Breast epithelium (tissue), 3 donors: ENCODE measurements at regions not wholly inside any gene's neighbourhood (a gene's known extent, or its start where the extent isn't known, plus 50 kb on each side); places are given as distances from the start of the nearest gene placed in this dataset.

Source experiments
- CTCF ChIP-seq, 3 donors: fragments of 450-650 bp; IDR thresholded peaks; one replicate each; pipeline ENCODE4 v1.5.1; 2016 to 2017; ENCODE audit warnings: antibody characterized with exemption in 3 of 3, mild to moderate bottlenecking in 3 of 3, moderate library complexity in 3 of 3
- POLR2A ChIP-seq: fragments of 450-650 bp; IDR thresholded peaks from one replicate; pipeline ENCODE4 v1.6.1; 2016; ENCODE audit warnings: antibody characterized with exemption, mild to moderate bottlenecking, moderate library complexity
- POLR2AphosphoS5 ChIP-seq, 3 donors: sonication (generic); formaldehyde crosslinking; IDR thresholded peaks; one replicate each; pipeline ENCODE4 v1.6.1; 2017; ENCODE audit warnings: antibody characterized with exemption in 3 of 3

DNA sequence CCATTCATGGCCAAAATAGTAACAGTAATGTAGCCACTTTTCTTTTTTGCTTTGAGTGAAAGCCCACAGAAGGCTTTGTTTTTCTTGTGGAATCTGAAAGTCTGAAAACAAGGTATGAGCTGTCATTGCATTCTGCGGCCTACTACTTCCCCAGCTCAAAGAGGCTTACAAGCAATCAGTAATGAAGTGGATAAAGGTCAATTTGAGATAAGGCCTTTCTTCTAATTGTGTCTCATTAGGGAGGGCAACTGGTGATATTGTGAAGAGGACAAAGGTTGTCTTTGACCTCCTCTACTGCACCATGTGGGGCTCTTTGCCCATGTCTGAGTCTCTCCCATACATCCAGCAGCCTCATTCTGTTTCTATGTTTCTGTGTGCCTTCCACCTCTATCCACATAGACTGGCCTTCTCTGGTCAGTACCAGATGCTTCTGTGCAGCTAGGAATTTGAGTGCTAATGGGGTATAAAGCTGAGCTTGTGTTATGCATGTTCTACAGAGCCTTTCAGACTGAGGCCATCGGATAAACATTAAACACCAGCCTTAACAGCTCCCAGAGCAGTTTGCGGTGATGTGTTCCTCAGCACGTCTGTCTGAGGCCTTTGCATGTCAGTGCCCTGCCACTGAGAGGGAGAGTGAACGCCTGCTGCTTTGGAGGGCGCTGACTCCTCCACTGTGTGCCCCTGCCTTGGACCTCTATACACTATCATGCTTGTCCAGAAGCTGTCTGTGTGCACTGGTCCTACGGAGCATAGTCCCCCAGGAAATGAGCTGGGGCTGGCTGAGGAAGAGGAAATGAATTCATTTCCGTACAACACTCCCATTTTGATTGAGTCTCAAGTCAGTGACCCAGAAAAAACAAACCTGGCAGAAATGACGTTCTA, 80.2 kb downstream of the SH2D1A start:
- TF ChIP-seq CTCF (IDR thresholded peaks at IDR 0.05) (no peak), POLR2AphosphoS5 (IDR thresholded peaks at IDR 0.05) (no peak), POLR2A (no peak)
